Activated CD8-positive, alpha-beta memory T cell treated with anti-CD3 and anti-CD28 coated beads, Interleukin-2, amount 50 U/mL, for 1 hour (primary cell): ENCODE measurements at regions not wholly inside any gene's neighbourhood (a gene's known extent, or its start where the extent isn't known, plus 50 kb on each side); places are given as distances from the start of the nearest gene placed in this dataset.

Experiments
- DNase-seq: peaks from one replicate; pipeline ENCODE4 v3.0.0-alpha.2; 2020; ENCODE audit errors: extremely low read depth

GRCh38 chr5:110359221-110359620, 367.2 kb downstream of the TMEM232 start:
- DNase-seq = no peak

GRCh38 chr5:110361471-110361870, 365.0 kb downstream of the TMEM232 start:
- DNase-seq = no peak

GRCh38 chr5:110362261-110362660, 364.2 kb downstream of the TMEM232 start:
- DNase-seq = no peak

- DNase-seq = no peak
These were observed 359.8 kb downstream of the TMEM232 start for GRCh38 chr5:110366716-110367115.
